ENCODE measurements at regions not wholly inside any gene's neighbourhood (a gene's known extent, or its start where the extent isn't known, plus 50 kb on each side); places are given as distances from the start of the nearest gene placed in this dataset.

DNA sequence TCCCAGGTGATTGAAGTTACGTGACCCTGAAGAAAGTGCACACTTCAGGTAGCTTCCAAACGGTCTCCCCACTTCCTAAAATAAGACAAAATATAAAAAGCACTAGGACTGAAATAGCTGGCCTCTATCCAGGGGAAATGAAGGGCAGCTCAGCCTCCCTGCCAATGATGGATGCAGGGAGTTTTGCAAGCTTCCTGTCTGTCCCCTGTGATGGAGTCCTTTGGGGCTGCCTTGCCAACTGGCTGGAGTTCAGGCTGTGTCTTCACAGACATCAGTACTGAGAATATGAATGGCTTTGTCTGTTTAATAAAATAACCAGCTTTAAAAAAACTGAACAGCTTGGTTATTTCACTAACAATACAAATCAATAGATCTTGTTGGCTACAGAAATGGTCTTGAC, 101.4 kb upstream of the GPR12 start:
- Histone ChIP-seq H3K36me3 (ENCODE audit: control insufficient read depth in 2 of 3, insufficient read depth in 3 of 3, low read length in 3 of 3) (no peaks in the 10 kb centered on the region), H3K27ac (ENCODE audit: low read depth in 2 of 2, low read length in 2 of 2) (no peak overlapping the region), H3K4me1 (ENCODE audit: control insufficient read depth in 2 of 3, insufficient read depth in 2 of 3, low read depth in 1 of 3, low read length in 3 of 3) (no peaks in the 10 kb centered on the region), H3K9me3 (ENCODE audit: control insufficient read depth in 2 of 3, insufficient read depth in 1 of 3, low read length in 3 of 3) (peaks cover 0 to under 1% (median 0%) of the 10 kb centered on the region in 3 donors), H3K27me3 (ENCODE audit: control insufficient read depth, insufficient read depth, low read length) (no peaks in the 10 kb centered on the region), H3K4me3 (ENCODE audit: low read length in 3 of 3) (no peak overlapping the region), H3K9ac (ENCODE audit: low read length in 3 of 3) (no peak overlapping the region)
- TF ChIP-seq, protein P1, sequence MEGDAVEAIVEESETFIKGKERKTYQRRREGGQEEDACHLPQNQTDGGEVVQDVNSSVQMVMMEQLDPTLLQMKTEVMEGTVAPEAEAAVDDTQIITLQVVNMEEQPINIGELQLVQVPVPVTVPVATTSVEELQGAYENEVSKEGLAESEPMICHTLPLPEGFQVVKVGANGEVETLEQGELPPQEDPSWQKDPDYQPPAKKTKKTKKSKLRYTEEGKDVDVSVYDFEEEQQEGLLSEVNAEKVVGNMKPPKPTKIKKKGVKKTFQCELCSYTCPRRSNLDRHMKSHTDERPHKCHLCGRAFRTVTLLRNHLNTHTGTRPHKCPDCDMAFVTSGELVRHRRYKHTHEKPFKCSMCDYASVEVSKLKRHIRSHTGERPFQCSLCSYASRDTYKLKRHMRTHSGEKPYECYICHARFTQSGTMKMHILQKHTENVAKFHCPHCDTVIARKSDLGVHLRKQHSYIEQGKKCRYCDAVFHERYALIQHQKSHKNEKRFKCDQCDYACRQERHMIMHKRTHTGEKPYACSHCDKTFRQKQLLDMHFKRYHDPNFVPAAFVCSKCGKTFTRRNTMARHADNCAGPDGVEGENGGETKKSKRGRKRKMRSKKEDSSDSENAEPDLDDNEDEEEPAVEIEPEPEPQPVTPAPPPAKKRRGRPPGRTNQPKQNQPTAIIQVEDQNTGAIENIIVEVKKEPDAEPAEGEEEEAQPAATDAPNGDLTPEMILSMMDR (IDR thresholded peaks at IDR 0.05; ENCODE audit: borderline replicate concordance, extremely low read depth, insufficient read depth) = no peak
- intact Hi-C loops (cut with DNase I) = no loop called here
- DNase-seq (no peak), FAIRE-seq (no peak)

DNA sequence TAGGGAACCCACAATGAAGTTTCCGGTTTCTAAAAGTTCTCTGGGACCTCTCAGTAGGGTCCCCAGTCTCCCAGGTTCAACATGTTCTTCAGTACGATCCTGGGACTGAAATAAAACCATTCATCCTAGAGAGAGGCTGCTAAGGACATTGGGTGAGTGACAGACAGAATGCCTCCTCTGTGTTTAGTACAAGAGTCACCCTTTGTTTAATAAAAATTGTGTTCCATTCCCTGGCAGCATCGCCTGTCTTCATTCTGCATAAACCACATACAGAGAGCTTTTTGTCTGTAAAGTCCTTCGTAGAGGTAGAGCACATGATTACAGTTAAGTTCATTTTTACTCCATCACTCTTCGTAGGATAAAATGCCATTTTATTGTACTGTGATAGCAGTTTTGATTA, 95.3 kb upstream of the GPR12 start:
- FAIRE-seq (no peak), DNase-seq (no peak)
- H3K4me3 ChIP-seq (ENCODE audit: low read length in 3 of 3) = no peak overlapping the region
- no peaks in the 10 kb centered on the region for H3K4me1 ChIP-seq (ENCODE audit: control insufficient read depth in 2 of 3, insufficient read depth in 2 of 3, low read depth in 1 of 3, low read length in 3 of 3)
- no peaks in the 10 kb centered on the region for H3K27me3 ChIP-seq (ENCODE audit: control insufficient read depth, insufficient read depth, low read length)
- TF ChIP-seq, protein P1 (IDR thresholded peaks at IDR 0.05; ENCODE audit: borderline replicate concordance, extremely low read depth, insufficient read depth) = no peak
- intact Hi-C loops (cut with DNase I) = no loop called here
- H3K27ac ChIP-seq (ENCODE audit: low read depth in 2 of 2, low read length in 2 of 2) = no peak overlapping the region
- no peaks in the 10 kb centered on the region for H3K36me3 ChIP-seq (ENCODE audit: control insufficient read depth in 2 of 3, insufficient read depth in 3 of 3, low read length in 3 of 3)
- no peak overlapping the region for H3K9ac ChIP-seq (ENCODE audit: low read length in 3 of 3)
- H3K9me3 ChIP-seq (ENCODE audit: control insufficient read depth in 2 of 3, insufficient read depth in 1 of 3, low read length in 3 of 3) = no peaks in the 10 kb centered on the region

DNA sequence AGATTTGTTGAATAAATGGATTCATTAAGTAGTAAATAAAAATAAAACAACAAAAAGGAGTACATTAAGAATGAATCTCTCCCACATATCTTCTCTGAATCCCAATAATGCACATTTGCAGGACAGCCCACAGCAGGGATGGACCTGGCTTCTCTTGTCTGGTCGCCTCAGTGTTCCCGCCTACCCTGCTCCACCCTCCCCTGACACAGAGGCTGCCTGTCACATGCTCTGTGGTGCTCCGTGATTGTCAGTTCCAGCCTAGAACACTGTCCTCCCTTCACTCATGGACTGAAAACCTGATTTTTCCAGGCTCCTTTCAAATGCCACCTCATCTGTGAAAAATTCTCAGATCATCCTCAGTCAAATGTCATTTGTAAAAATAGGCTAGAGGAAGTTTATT, 94.5 kb upstream of the GPR12 start:
- DNase-seq = no peak
- Histone ChIP-seq H3K36me3 (ENCODE audit: control insufficient read depth in 2 of 3, insufficient read depth in 3 of 3, low read length in 3 of 3) (no peaks in the 10 kb centered on the region), H3K27ac (ENCODE audit: low read depth in 2 of 2, low read length in 2 of 2) (no peak overlapping the region), H3K4me3 (ENCODE audit: low read length in 3 of 3) (no peak overlapping the region), H3K27me3 (ENCODE audit: control insufficient read depth, insufficient read depth, low read length) (no peaks in the 10 kb centered on the region), H3K9me3 (ENCODE audit: control insufficient read depth in 2 of 3, insufficient read depth in 1 of 3, low read length in 3 of 3) (no peaks in the 10 kb centered on the region), H3K4me1 (ENCODE audit: control insufficient read depth in 2 of 3, insufficient read depth in 2 of 3, low read depth in 1 of 3, low read length in 3 of 3) (no peaks in the 10 kb centered on the region), H3K9ac (ENCODE audit: low read length in 3 of 3) (no peak overlapping the region)
- intact Hi-C loops (cut with DNase I) = no loop called here
- no peak for FAIRE-seq
- TF ChIP-seq, protein P1 (IDR thresholded peaks at IDR 0.05; ENCODE audit: borderline replicate concordance, extremely low read depth, insufficient read depth) = no peak

DNA sequence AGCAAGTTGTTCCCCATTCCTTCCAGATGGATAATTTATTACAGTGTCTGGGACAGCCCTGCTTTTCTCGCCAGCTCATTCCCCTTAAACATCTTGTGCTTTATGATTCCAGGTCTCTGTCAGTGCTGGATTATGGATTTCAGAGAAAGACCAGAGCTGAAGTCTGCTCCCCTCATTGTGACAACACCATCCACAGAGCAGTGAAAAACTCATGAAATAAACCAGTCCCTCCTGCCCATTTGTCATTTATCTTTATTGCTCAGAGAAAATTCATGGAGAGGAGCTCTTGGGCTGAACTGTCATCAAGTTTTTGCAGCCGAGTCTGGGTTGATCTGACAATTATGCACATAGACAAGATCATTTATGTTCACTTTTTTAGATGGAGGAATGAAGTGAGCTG, 92.7 kb upstream of the GPR12 start:
- DNase-seq = no peak
- Histone ChIP-seq H3K9ac (ENCODE audit: low read length in 3 of 3) (no peak overlapping the region), H3K4me1 (ENCODE audit: control insufficient read depth in 2 of 3, insufficient read depth in 2 of 3, low read depth in 1 of 3, low read length in 3 of 3) (no peaks in the 10 kb centered on the region), H3K27ac (ENCODE audit: low read depth in 2 of 2, low read length in 2 of 2) (no peak overlapping the region), H3K9me3 (ENCODE audit: control insufficient read depth in 2 of 3, insufficient read depth in 1 of 3, low read length in 3 of 3) (no peaks in the 10 kb centered on the region), H3K27me3 (ENCODE audit: control insufficient read depth, insufficient read depth, low read length) (no peaks in the 10 kb centered on the region), H3K4me3 (ENCODE audit: low read length in 3 of 3) (no peak overlapping the region), H3K36me3 (ENCODE audit: control insufficient read depth in 2 of 3, insufficient read depth in 3 of 3, low read length in 3 of 3) (no peaks in the 10 kb centered on the region)
- TF ChIP-seq, protein P1 (IDR thresholded peaks at IDR 0.05; ENCODE audit: borderline replicate concordance, extremely low read depth, insufficient read depth) = no peak
- intact Hi-C loops (cut with DNase I) = no loop called here
- FAIRE-seq = no peak

Measured in kidney (tissue), 13 donors.